Stomach (tissue), 4 donors: ENCODE measurements at regions not wholly inside any gene's neighbourhood (a gene's known extent, or its start where the extent isn't known, plus 50 kb on each side); places are given as distances from the start of the nearest gene placed in this dataset.

ENCODE experiments used
- EP300 ChIP-seq: sonication (generic); formaldehyde crosslinking; IDR thresholded peaks from one replicate; pipeline ENCODE4 v1.6.1; 2017; ENCODE audit warnings: antibody characterized with exemption
- POLR2AphosphoS5 ChIP-seq, 3 donors: sonication (generic); formaldehyde crosslinking; IDR thresholded peaks; one replicate each; pipeline ENCODE4 v1.6.1; 2016; ENCODE audit warnings: antibody characterized with exemption in 3 of 3
- TF ChIP-seq, protein P1 (sequence below), 7 experiments: fragments of 450-650 bp in 4 of 7; fragments of 200-600 bp in 3 of 7; sonication (generic) in 3 of 7; IDR thresholded peaks; one replicate each; pipeline ENCODE4 v1.5.1; 2016 to 2019; ENCODE audit warnings: antibody characterized with exemption in 7 of 7, control low read depth in 2 of 7, mild to moderate bottlenecking in 1 of 7

DNA sequence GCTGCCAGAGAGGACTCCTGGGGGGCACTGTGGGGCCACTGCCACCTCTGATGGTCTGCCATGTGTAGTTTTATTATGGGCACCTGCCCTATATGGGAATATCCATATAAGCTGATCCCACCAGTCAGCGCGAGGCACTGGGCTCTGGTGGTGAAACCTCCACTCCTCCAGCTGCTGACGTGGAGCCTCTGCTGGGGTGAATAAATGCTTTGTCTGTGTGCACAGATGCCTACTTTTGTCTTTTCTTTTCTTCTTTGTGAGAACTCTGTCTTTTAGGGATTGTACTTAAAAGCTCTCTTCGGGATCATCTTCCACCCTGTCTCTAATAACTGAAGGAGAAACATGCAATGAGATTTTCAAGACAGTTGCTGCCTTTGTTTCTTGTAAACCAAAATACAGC lies 68.9 kb upstream of the NCK2 start:
- TF ChIP-seq EP300, result no peak
- TF ChIP-seq, protein P1, sequence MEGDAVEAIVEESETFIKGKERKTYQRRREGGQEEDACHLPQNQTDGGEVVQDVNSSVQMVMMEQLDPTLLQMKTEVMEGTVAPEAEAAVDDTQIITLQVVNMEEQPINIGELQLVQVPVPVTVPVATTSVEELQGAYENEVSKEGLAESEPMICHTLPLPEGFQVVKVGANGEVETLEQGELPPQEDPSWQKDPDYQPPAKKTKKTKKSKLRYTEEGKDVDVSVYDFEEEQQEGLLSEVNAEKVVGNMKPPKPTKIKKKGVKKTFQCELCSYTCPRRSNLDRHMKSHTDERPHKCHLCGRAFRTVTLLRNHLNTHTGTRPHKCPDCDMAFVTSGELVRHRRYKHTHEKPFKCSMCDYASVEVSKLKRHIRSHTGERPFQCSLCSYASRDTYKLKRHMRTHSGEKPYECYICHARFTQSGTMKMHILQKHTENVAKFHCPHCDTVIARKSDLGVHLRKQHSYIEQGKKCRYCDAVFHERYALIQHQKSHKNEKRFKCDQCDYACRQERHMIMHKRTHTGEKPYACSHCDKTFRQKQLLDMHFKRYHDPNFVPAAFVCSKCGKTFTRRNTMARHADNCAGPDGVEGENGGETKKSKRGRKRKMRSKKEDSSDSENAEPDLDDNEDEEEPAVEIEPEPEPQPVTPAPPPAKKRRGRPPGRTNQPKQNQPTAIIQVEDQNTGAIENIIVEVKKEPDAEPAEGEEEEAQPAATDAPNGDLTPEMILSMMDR (IDR thresholded peaks at IDR 0.05), result no peak
- no peak for TF ChIP-seq POLR2AphosphoS5 (IDR thresholded peaks at IDR 0.05)
